ENCODE measurements at regions not wholly inside any gene's neighbourhood (a gene's known extent, or its start where the extent isn't known, plus 50 kb on each side); places are given as distances from the start of the nearest gene placed in this dataset.

- no peaks in the 10 kb centered on the region for H3K9me3 ChIP-seq (ENCODE audit: control insufficient read depth, insufficient read depth, low read depth, low read length)
- no peak overlapping the region for H3K4me3 ChIP-seq (ENCODE audit: low read depth, low read length)
- POLR2A ChIA-PET, result no interaction called here
- no peaks in the 10 kb centered on the region for H3K4me1 ChIP-seq (ENCODE audit: control insufficient read depth, insufficient read depth, low read length)
- CTCF ChIA-PET, result no interaction called here
- no peak overlapping the region for H3K27ac ChIP-seq (ENCODE audit: extremely low read depth, low read depth, low read length)
- H3K36me3 ChIP-seq (ENCODE audit: control insufficient read depth in 2 of 2, insufficient read depth in 1 of 2, low read length in 2 of 2), result no peaks in the 10 kb centered on the region
- no peak for TF ChIP-seq ZSCAN5A (tag by site-specific recombination; IDR thresholded peaks at IDR 0.05)
These were observed 636.1 kb downstream of the NR2F2 start for GRCh38 chr15:96966554-96966953.

GRCh38 chr15:96969732-96970710, 639.5 kb downstream of the NR2F2 start:
- Histone ChIP-seq H3K27ac (ENCODE audit: extremely low read depth, low read depth, low read length) (no peak overlapping the region), H3K4me3 (ENCODE audit: low read depth, low read length) (no peak overlapping the region), H3K4me1 (ENCODE audit: control insufficient read depth, insufficient read depth, low read length) (no peaks in the 10 kb centered on the region), H3K36me3 (ENCODE audit: control insufficient read depth in 2 of 2, insufficient read depth in 1 of 2, low read length in 2 of 2) (no peaks in the 10 kb centered on the region), H3K9me3 (ENCODE audit: control insufficient read depth, insufficient read depth, low read depth, low read length) (no peaks in the 10 kb centered on the region)
- ChIA-PET POLR2A (no interaction called here), CTCF (interaction anchor here (1.0 kb wide), 1 partner anchor 642 kb away, joined by 3 read pairs; no protein-coding TSS in a partner anchor)
- TF ChIP-seq ZSCAN4 (tag by site-specific recombination; IDR thresholded peaks at IDR 0.05), result 0 out of 2 replicates have a peak, but pooled peaks have one; percentile 27
- TF ChIP-seq ZNF555 (tag by site-specific recombination; conservative IDR thresholded peaks at IDR 0.05), result no peak

GRCh38 chr15:96972201-96972600, 641.7 kb downstream of the NR2F2 start:
- H3K27ac ChIP-seq (ENCODE audit: extremely low read depth, low read depth, low read length), result no peak overlapping the region
- TF ChIP-seq ZNF529 (tag by site-specific recombination; IDR thresholded peaks at IDR 0.05; ENCODE audit: insufficient replicate concordance) (no peak), TRIM28 (IDR thresholded peaks at IDR 0.05; ENCODE audit: borderline replicate concordance, low read length) (no peak), ZNF121 (tag by site-specific recombination; IDR thresholded peaks at IDR 0.05) (no peak)
- H3K36me3 ChIP-seq (ENCODE audit: control insufficient read depth in 2 of 2, insufficient read depth in 1 of 2, low read length in 2 of 2), result no peaks in the 10 kb centered on the region
- H3K9me3 ChIP-seq (ENCODE audit: control insufficient read depth, insufficient read depth, low read depth, low read length), result no peaks in the 10 kb centered on the region
- ChIA-PET CTCF (interaction anchor here (0.7 kb wide), 1 partner anchor 815 kb away, joined by 3 read pairs; no protein-coding TSS in a partner anchor), POLR2A (no interaction called here)
- no peak overlapping the region for H3K4me3 ChIP-seq (ENCODE audit: low read depth, low read length)
- H3K4me1 ChIP-seq (ENCODE audit: control insufficient read depth, insufficient read depth, low read length), result no peaks in the 10 kb centered on the region

- H3K27ac ChIP-seq (ENCODE audit: extremely low read depth, low read depth, low read length), result no peak overlapping the region
- no peaks in the 10 kb centered on the region for H3K36me3 ChIP-seq (ENCODE audit: control insufficient read depth in 2 of 2, insufficient read depth in 1 of 2, low read length in 2 of 2)
- CTCF ChIA-PET, result no interaction called here
- H3K9me3 ChIP-seq (ENCODE audit: control insufficient read depth, insufficient read depth, low read depth, low read length), result no peaks in the 10 kb centered on the region
- H3K4me1 ChIP-seq (ENCODE audit: control insufficient read depth, insufficient read depth, low read length), result no peaks in the 10 kb centered on the region
- H3K4me3 ChIP-seq (ENCODE audit: low read depth, low read length), result no peak overlapping the region
- POLR2A ChIA-PET, result no interaction called here
- TF ChIP-seq HIC1 (tag by site-specific recombination; IDR thresholded peaks at IDR 0.05) (0 out of 2 replicates have a peak, but pooled peaks have one; percentile 26), ZNF398 (tag by site-specific recombination; IDR thresholded peaks at IDR 0.05) (no peak), KLF17 (tag by site-specific recombination; IDR thresholded peaks at IDR 0.05) (no peak), ZNF530 (tag by site-specific recombination; IDR thresholded peaks at IDR 0.05; ENCODE audit: low read depth) (no peak), ZNF837 (tag by site-specific recombination; IDR thresholded peaks at IDR 0.05) (no peak), ZNF248 (tag by site-specific recombination; IDR thresholded peaks at IDR 0.05) (no peak), MEIS1 (CRISPR knock-in tag; IDR thresholded peaks at IDR 0.05; ENCODE audit: borderline replicate concordance) (0 out of 2 replicates have a peak, but pooled peaks have one; percentile 17), ZNF391 (tag by site-specific recombination; IDR thresholded peaks at IDR 0.05; ENCODE audit: borderline replicate concordance, low read depth) (no peak), ZNF501 (tag by site-specific recombination; IDR thresholded peaks at IDR 0.05) (no peak), ZEB2 (tag by site-specific recombination; IDR thresholded peaks at IDR 0.05) (no peak)
These were observed 644.3 kb downstream of the NR2F2 start for GRCh38 chr15:96974761-96975160.

Measured in HEK293 (cell line).